ENCODE measurements at regions not wholly inside any gene's neighbourhood (a gene's known extent, or its start where the extent isn't known, plus 50 kb on each side); places are given as distances from the start of the nearest gene placed in this dataset.
"Not testable (repeated sequence)": the region's sequence is repeated elsewhere in the genome, so short reads cannot be mapped to it uniquely, and the experiment has no call there.

DNA sequence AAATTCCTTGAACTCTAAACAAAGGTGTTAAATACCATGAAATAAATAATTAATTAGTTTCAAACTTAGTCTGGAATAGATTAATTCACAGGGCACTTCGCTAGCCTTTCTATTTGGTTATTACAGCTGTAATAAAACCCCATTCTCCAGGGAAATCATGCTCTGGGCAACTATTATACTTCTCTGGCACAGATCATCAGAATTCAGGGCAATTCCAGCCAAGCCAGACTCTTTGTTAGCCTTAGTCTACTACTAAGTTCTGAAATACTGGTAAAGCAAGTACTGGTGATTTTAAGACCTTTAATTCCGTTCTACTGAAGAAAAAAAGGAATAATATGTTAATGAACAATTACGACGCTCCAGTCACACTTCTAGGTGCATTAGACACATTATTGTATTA is 123.4 kb upstream of the PDE1A start:
- DNase-seq, result no peak

DNA sequence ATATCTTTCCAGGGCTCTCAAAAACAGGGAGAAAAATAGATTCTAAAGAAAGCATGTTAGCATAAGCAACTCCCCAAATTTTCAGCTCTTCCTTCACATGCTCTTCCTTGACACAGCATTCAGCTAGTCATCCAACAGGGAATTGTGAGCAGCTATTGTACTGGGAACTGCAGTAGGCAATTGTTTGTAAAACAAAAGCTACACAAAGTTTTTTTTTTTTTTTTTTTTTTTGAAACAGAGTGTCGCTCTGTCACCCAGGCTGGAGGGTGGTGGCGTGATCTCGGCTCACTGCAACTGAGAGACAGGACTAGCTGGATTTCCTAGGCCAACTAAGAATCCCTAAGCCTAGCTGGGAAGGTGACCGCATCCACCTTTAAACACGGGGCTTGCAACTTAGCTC is 125.4 kb upstream of the PDE1A start:
- DNase-seq, result not testable (repeated sequence)

DNA sequence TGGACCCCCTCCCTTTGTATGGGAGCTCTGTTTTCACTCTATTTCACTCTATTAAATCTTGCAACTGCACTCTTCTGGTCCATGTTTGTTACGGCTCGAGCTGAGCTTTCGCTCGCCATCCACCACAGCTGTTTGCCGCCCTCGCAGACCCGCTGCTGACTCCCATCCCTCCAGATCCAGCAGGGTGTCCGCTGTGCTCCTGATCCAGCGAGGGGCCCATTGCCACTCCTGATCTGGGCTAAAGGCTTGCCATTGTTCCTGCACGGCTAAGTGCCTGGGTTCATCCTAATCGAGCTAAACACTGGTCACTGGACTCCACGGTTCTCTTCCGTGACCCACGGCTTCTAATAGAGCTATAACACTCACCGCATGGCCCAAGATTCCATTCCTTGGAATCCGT is 125.9 kb upstream of the PDE1A start:
- not testable (repeated sequence) for DNase-seq

DNA sequence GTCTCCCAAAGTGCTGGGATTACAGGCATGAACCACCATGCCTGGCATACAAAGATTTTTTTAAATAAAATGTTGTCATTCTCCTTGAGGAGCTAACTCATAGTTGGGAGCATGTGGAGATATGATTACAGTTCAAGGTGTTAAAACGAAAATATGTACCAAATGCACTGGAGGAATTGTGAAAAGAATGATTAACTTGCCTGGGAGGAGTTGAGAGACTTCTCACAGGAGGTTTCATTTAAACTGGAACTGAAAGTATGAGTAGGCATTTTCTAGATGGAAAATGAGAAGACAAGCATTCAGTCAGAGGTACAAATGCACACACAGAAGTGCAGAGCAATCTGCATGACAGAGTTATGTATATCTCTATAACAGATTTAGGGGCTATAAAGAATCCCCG is 126.6 kb upstream of the PDE1A start:
- DNase-seq, result no peak

DNA sequence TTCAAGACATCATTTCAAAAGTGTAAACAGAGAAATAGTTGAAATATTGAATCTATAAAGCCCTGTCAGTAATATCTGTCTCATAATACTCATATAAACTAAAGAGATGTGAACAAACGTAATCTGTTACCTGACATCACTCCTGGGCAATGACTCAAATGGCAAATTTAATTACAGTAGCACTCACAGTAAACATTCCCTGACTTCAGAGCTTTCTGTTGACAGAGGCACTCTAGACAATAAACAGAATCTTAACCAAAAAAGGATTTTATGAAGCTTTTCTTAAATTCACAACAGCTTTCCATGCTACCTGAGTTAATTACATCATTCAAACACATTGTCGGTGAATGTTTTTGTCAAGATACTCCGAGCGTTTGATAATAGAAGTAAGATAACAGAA is 128.1 kb upstream of the PDE1A start:
- no peak for DNase-seq

DNA sequence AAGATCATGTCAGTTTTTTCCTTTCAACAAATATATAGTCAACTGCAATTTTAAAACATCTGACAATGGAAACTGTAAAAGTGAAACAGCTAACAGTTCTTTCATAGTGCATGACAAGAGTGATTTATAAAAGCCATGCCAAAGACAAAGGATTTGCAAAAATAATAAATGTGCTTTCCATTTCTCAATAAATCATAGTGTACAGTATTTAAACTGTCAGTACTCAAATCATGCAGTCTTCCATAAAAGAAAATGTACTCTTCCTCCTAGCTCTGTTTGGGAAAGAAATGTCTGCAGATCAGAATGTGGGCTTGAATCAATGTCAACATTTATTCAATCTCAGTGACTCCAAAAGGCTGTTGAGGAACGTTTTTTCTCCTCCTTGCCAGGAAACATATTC is 131.7 kb upstream of the PDE1A start:
- DNase-seq, result no peak

DNA sequence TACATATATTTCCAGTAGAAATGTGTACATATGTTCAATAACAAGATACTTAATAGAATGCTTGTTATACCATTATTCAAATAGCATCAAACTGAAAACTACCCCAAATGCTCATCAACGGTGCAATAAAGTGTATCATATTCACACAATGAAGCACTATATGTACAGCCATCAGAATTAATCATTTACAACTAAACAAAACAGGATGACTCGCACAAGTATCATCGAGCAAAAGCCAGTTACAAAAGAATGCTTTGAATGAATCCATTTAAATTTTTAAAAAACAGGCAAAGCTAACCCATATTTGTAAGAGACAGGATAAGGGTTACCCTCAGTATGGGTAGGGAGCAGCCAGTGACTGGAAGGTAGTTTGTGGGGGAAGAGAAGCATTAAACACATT is 132.8 kb upstream of the PDE1A start:
- no peak for DNase-seq

DNA sequence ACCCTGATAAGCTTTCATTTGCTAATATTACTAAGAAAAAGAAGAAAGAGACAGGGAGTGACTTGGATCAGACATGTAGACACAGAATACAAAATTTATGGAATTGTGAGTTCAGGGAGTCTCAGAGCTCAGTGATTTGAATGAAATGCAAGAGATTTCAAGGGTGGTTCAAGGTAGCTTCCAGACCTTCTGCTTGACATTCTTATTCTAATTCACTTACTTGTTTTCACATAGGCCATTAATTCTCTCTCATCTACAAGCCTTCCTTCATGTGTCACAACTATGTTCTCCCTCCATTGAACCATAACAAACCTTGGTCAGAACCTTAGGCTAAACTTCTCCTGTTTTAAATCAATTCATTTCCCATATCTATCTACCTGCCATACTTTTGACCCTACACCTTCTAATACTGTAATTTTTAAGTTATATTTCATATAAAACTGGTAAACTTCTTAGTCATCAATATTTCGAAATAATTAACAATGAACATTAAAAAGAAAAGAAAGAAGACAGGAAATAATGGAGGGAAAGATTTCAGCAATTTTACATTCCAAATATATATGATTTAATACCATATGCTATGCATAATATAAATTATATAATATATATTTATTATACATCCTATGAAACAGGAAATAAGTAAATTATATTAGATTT is 139.2 kb upstream of the PDE1A start:
- DNase-seq, result no peak

DNA sequence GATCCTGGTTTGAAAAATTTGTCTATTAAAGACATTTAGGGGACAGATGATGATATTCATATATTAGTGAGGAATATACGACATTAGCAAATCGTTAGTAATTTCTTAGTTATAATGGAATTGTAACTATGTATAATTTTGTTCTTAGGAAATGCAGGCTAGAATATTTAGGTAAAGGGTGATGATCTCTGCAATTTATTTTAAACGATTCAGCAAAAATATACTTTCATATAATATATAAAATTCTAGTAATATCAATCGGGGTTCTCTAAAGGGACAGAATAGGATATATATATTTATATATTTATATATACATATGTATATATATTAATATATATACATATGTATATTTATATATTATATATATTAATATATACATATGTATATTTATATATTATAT is 142.5 kb upstream of the DNAJC10 start:
- no peak for DNase-seq

DNA sequence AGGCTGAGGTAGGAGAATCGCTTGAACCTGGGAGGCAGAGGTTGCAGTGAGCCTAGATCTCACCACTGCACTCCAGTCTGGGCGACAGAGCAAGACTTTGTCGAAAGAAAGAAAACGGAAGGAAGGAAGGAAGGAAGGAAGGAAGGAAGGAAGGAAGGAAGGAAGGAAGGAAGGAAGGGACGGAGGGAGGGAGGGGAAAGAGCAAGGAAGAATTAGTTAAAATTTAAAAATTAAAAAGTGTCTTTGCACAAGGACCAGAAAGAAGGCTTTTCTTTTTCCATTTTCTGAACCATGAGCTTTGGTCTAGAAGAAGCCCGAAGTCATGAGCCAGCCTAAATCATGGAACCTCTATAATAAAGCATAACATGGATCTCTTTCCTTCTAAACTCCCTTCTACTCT is 138.2 kb upstream of the DNAJC10 start:
- DNase-seq, result no peak

DNA sequence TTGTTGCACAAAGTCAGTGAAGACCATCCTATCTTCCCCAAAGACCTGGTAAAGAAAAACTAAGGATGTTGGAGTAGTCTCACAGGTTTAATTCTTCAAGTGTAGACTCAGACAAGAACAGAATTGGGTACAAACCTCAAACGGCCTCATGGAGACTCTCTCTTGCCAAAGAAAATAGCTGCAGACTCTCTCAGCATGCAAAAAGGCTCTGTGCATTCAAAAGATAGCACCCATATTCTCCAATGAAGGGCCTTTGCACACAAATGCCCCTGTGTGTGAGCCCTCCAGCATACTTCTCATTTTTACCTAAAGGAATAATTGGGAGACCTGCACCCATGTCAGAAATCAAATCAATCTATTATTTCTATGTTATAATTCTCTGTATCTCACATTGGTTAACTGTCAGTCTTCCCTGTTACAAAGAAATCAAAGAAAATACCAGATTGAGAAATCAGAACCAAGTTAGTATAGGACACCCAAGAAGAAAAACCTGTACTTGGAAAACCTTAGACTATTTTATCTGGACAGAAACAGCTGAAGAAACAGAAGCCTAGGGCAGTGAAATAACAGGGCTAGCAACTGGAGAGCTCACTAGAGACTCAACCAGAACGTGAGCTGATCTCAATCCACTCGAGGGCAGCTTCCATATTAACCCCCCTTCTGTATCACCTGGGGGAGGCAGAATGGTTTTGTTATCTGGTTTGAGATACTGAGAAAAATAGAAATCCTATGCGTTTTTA is 134.7 kb upstream of the DNAJC10 start:
- DNase-seq, result no peak

DNA sequence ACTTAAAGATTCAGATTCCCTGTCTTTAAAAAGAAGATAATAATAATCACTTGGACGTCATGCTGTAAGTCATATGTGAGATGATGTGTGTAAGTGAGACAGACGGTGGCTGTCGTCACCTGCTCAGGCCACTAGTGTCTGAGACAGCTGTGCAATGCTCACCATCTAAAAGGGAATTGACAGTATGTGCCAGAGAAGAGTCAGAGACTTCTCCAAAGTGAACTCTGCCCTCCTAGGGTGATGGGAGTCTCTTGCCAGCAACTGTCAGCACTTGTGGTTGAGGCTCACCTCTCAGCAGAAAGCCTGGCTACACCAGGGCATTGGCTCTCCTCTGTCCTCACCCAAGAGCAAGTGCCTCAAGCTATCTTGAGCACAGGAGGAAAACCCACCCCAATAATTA is 131.6 kb upstream of the DNAJC10 start:
- no peak for DNase-seq

DNA sequence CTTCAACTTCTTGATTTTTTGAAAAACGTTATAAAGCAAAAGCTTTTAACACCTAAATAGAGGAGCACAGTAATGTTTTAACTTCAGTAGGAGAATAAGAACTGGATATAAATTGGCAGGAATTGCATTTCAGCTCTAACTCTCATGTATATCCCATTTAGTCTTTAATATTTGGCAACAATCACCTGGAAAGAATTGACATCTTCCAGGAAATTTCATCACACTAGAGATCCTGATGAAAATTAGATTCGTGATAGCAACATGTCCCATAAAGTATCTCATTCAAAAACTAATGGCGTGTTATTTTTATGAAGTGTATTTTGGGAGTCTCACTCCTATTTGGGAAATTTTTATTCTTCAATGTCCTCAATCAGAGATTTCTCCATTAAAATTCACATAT is 131.1 kb upstream of the DNAJC10 start:
- no peak for DNase-seq

DNA sequence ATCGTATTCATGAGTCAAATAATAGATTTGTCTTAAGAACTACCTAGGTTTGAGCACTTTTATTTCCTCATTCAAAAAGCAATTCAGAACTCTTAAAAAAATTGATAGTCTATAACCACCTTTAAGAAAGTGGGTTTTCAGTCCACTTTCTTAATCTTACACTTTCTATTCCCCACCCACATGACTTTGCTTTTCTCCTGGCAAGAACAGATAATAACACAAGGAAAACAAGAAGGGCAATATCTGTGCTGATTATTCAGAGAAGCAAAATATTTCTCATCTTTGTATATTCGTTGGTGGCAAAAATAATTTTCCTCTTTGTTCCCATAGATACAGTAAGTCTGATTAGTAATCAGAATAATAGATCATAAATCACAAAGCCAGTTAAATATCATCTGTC is 130.6 kb upstream of the DNAJC10 start:
- no peak for DNase-seq

DNA sequence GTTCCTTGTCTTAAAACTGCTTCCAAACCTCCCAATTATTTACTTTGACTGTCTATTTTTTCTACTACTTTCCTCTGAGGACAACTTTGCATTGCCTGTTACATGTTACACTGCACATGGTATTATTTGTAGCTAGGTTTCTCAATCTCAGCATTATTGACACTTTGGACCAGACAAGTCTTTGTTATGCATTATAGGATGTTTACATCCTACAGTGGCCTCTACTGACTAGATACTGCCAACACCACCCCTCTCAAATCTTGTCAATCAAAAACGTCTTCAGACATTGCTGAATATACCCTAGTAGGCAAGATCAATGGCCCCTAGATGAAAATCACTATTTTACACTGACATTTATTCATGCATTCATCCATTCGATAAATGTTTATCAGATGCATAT is 129.6 kb upstream of the DNAJC10 start:
- no peak for DNase-seq

DNA sequence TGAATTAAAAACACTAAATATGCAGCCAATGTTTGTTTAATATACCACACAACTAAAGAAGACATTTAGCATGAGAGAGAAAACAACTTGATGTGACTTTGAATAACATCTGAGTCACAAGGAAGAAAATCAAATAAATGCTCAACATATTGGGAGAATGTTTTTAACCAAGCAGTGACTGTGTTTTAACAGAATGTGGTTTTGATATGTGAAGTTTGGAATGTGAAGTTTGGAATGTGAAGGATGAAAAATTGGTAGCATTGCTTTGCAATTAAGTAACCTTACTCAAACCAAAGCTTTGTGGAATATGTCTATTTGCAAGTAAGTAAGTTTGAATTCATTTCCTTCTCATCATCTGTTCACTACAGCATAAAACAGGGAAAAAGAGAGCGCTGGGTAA is 128.2 kb upstream of the DNAJC10 start:
- DNase-seq, result no peak

DNA sequence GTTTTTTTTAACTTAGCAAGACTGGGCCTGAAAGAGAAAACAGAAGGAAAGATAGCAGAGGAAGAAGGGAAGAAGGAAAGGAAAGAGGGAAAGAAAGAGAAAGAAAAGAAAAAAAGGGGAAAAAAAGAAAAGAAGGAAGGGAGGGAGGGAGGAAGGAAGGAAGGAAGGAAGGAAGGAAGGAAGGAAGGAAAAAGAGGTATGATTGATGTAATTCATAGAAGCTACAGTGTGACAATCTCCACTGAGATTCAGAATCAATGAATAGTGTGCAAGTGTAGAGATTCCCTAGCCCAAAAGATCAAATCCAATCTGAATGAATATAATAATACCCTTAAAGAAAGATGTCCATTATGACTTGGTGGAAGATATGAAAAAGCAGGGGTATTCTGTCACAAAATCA is 126.9 kb upstream of the DNAJC10 start:
- DNase-seq, result no peak

DNA sequence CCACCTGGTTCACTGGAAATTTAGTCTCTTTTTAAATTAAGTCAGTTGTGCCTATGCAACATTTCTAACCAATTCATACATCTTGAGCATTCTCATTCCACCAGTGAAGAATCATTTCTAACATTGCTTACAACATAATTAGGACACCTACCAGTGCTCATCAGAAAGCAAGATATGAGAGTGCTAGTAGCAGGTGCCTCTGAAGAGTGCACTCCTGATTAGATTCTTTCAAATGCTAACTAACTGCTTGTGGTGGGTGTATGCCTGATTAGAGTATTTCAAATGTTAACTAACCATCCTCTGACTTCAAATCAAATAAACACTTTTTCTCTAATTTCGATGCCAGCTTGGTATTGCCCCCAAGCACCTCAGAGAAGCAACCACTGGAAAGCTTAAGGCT is 124.3 kb upstream of the DNAJC10 start:
- DNase-seq, result no peak

DNA sequence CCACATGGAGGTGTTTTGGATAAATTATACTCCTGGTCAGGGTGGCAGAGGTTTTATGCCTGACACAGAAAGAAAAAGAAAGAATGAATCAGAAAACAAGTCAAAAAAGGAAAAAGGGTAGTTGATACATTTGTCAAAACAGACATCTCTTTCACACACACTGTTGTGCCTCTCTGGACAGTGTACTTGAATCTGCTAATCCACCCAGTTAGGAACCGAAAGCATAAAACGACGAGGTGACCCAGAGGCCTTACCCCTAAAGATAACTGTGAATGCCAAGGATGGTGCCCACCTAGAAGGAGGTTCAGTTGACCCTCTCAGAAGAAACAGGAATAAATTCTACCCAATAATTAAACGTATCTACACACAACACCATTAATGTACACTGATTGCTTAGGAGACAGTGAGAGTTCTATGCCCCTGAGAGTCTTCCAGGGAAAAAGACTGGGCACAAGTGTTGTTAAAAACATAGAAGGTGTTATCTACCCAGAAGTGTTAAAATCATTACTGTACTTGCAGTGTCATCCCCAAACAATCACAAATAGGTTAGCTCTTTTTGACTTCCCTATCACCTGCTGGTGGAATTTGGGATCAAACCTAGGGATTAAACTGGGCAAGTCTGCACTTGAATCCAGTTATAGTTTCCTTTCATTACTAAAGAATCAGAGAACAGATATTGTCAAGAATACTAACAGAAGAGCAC is 123.2 kb upstream of the DNAJC10 start:
- DNase-seq, result no peak

DNA sequence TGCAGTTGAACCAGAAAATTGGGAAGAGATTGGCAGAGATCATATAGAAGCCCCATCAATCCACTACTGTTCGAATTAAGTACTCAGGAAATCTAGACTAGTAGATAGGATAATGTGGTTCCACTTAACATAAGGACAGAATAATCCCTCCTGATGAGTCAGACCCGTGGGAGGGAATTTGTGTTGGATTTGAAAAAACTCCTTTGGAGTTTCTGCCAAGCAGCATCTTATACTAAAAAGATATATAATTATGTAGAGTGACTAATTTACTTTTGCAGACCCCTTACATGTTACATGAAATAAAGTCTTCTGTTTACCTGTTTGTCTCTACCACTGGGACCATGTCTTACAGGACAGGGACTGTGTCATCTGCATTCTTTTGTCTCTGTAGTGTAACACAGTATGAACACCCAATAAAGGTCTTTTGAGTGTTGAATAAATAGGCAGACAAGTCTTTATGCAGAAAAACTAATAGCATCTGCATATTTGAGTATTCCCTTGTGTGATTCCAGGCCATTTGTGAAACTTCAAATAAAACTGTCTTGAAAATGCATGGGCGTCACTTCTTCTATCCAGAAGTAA is 122.6 kb upstream of the DNAJC10 start:
- DNase-seq, result no peak

DNA sequence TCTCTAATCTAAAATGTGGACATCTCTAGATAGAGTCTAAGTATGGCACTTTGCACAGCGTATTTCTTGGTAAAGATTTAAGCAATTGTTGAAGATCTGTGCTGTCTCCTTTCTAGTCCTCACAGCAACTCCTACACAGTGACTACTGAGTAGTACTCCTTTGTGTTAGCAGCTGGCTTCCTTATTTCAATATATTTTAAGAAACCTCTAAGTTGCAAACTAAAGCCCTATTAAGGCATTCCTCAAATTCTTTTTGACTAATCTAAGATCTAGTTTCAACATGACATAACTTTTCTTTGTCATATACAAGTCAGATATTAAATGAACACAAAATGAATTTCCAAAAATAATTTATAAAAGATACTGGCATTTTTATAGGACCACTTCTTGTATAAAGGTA is 121.8 kb upstream of the DNAJC10 start:
- no peak for DNase-seq

DNA sequence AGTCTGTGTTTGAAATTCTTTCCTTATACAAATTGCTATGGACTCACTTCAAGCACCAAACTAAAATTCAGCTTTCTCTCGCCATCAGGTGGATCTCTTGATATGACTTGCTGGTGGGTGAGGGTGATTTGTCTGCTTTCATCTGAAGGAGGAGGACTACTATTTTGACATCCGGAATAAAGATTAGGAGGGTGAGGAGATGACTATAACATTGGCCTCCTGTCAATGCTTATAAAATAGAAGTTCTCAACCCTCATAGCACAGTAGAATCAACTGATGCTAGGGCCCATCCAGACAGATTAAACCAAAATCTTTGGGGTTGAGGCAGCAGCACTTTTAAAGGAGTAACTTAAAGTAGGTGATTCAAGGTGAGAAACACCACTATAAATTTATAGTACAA is 120.4 kb upstream of the DNAJC10 start:
- DNase-seq, result no peak

DNA sequence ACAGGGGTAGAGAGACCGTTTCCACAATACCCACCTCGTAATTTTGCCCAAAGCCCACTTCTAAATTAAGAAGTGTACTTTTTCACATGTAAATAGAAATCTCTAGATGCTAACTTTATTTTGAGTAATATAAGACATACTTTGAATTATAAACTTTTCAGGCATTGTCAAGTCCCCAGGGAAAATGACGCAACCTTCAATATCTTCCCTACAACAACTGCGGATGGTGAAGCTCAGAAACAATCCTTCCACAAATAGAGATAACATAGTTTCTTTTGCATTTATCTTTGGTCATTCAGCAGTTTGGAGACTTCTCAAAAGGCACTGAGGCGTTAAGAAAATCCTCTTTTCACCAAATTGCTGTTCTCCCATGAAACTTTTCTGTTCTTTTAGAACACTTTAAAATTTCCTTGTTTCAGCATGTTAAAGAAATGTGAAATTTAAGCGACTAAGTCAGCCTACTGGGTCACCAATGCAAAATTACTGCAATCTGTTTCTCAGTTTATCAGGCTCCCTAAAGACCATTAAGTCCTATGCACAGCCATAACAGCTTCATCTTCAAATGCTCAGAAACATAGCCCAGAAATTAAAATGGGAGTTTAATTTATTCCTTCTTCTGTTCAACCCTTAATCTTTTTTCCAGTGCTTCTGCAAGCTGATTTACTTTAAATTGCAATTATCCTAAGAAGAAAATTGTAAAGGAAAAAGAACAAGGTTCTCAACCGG is 118.3 kb upstream of the DNAJC10 start:
- no peak for DNase-seq
